Stimulated activated naive CD8-positive, alpha-beta T cell treated with anti-CD3 and anti-CD28 coated beads, Interleukin-15, Interleukin-2, amounts not matched to agents 100 ng/mL and 50 ng/mL, for 24 hours (primary cell): ENCODE measurements at regions not wholly inside any gene's neighbourhood (a gene's known extent, or its start where the extent isn't known, plus 50 kb on each side); places are given as distances from the start of the nearest gene placed in this dataset.
"Not testable (repeated sequence)": the region's sequence is repeated elsewhere in the genome, so short reads cannot be mapped to it uniquely, and the experiment has no call there.

Experiments
- H3K27ac Mint-ChIP-seq: one replicate; pipeline ENCODE4 v1.8.0; 2021; ENCODE audit warnings: mild to moderate bottlenecking, mixed read lengths
- H3K27me3 Mint-ChIP-seq: one replicate; pipeline ENCODE4 v1.8.0; 2021; ENCODE audit warnings: mixed read lengths
- H3K36me3 Mint-ChIP-seq: one replicate; pipeline ENCODE4 v1.8.0; 2021; ENCODE audit warnings: low read depth, mixed read lengths
- H3K4me1 Mint-ChIP-seq: one replicate; pipeline ENCODE4 v1.8.0; 2021; ENCODE audit warnings: low read depth, mixed read lengths
- H3K4me3 Mint-ChIP-seq: one replicate; pipeline ENCODE4 v1.8.0; 2021; ENCODE audit warnings: mild to moderate bottlenecking, mixed read lengths
- H3K9me3 Mint-ChIP-seq: one replicate; pipeline ENCODE4 v1.8.0; 2021; ENCODE audit warnings: mixed read lengths

DNA sequence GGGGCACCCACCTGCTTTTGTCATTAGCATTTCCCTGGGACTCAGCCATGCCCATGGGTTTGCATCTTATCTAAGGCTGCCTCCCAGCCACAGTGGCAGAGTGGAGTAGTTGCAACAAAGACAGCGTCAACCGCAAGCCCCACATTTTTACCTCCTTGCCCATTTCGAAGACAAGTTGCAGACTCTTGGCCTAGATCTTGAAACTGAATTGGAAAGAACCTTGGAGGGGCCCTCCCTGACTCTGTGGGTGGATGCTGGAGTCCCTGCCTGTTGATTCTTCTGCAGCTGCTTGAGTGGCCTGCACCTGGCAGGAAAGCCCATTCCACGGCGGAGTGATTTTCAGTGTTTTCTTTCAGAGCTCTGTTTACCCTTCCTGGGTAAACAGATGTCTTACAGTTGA, 309.0 kb downstream of the VRK1 start:
- Mint-ChIP-seq H3K9me3 (peaks cover 9% of the 10 kb centered on the region), H3K27me3 (peaks cover 8% of the 10 kb centered on the region), H3K4me1 (no peaks in the 10 kb centered on the region), H3K36me3 (peaks cover 4% of the 10 kb centered on the region), H3K4me3 (no peak overlapping the region), H3K27ac (no peak overlapping the region)

- Mint-ChIP-seq H3K27ac (no peak overlapping the region), H3K4me3 (no peak overlapping the region), H3K4me1 (no peaks in the 10 kb centered on the region), H3K36me3 (peaks cover 4% of the 10 kb centered on the region), H3K9me3 (peaks cover 9% of the 10 kb centered on the region), H3K27me3 (peaks cover 8% of the 10 kb centered on the region)
Measured at GRCh38 chr14:97106609-97107008, 309.4 kb downstream of the VRK1 start.

DNA sequence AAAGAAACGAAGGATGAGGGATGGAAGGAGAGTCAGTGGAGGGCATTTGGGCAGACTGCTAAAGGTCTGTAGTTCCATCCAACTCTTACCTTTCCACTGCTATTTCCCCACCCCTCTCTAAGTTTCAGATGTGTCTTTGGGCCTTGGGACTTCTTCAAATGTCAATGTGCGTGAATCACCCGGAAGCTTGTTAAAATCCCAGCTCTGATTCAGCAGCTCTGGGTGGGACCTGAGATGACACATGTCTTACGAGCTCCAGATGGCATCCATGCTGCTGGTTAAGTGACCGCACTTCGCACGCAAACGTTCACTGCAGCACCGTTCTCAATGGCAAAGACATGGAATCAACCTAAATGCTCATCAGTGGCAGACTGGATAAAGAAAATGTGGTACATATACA, 309.9 kb downstream of the VRK1 start:
- Mint-ChIP-seq H3K27me3 (peaks cover 8% of the 10 kb centered on the region), H3K36me3 (peaks cover 4% of the 10 kb centered on the region), H3K4me1 (no peaks in the 10 kb centered on the region), H3K4me3 (no peak overlapping the region), H3K27ac (no peak overlapping the region), H3K9me3 (peaks cover 9% of the 10 kb centered on the region)

DNA sequence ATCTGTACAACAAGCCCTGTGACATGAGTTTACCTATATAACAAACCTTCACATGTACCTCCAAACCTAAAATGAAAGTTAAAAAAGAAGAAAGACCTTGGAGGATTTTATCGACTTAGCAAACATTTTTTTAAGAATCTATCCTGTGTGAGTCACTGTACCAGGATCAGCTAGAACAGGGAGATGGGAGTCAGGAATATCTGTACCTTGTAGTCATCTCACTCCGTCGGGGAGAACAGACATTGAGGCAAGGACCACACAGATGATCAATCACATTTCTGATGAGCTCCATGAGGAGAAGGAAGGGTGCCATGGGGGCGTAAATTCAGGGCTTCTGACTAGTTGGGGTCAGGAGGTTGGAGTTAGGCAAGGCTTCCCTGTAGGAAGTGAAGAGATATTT, 310.6 kb downstream of the VRK1 start:
- Mint-ChIP-seq H3K4me3 (no peak overlapping the region), H3K9me3 (peaks cover 9% of the 10 kb centered on the region), H3K36me3 (peaks cover 4% of the 10 kb centered on the region), H3K4me1 (no peaks in the 10 kb centered on the region), H3K27me3 (peaks cover 8% of the 10 kb centered on the region), H3K27ac (no peak overlapping the region)

DNA sequence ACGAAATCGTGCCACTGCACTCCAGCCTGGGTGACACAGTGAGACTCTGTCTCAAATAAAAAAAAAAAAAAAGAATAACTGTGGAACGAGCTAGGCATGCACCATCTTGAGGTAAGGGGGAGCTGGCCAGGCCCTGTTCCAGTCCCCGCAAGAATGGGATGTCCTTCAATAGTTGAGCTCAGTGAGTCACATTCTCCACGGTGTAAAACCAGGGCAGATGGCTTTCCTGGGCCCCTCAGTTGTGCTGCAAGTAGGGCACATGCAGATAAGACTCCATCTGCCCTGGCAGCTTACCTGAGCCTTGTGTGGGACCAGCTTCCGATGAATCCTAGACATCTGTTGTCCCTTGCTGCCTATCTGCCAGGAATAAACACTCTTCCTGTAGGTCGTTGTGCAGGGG, 312.1 kb downstream of the VRK1 start:
- H3K27me3 Mint-ChIP-seq = peaks cover 8% of the 10 kb centered on the region
- no peak overlapping the region for H3K4me3 Mint-ChIP-seq
- H3K4me1 Mint-ChIP-seq = no peaks in the 10 kb centered on the region
- H3K27ac Mint-ChIP-seq = no peak overlapping the region
- peaks cover 9% of the 10 kb centered on the region for H3K9me3 Mint-ChIP-seq
- peaks cover 4% of the 10 kb centered on the region for H3K36me3 Mint-ChIP-seq

- Mint-ChIP-seq H3K36me3 (peaks cover 4% of the 10 kb centered on the region), H3K9me3 (peaks cover 5% of the 10 kb centered on the region), H3K4me1 (peaks cover 4% of the 10 kb centered on the region), H3K4me3 (no peak overlapping the region), H3K27ac (no peak overlapping the region), H3K27me3 (peaks cover 13% of the 10 kb centered on the region)
Measured at GRCh38 chr14:97113339-97113738, 316.2 kb downstream of the VRK1 start.

GRCh38 chr14:97116546-97116945, 319.4 kb downstream of the VRK1 start:
- Mint-ChIP-seq H3K4me1 (peaks cover 32% of the 10 kb centered on the region), H3K27ac (no peak overlapping the region), H3K9me3 (no peaks in the 10 kb centered on the region), H3K4me3 (no peak overlapping the region), H3K27me3 (peaks cover 13% of the 10 kb centered on the region), H3K36me3 (no peaks in the 10 kb centered on the region)

GRCh38 chr14:97117693-97118092, 320.5 kb downstream of the VRK1 start:
- Mint-ChIP-seq H3K27ac (no peak overlapping the region), H3K36me3 (no peaks in the 10 kb centered on the region), H3K27me3 (peaks cover 13% of the 10 kb centered on the region), H3K4me1 (peaks cover 32% of the 10 kb centered on the region), H3K9me3 (no peaks in the 10 kb centered on the region), H3K4me3 (no peak overlapping the region)

DNA sequence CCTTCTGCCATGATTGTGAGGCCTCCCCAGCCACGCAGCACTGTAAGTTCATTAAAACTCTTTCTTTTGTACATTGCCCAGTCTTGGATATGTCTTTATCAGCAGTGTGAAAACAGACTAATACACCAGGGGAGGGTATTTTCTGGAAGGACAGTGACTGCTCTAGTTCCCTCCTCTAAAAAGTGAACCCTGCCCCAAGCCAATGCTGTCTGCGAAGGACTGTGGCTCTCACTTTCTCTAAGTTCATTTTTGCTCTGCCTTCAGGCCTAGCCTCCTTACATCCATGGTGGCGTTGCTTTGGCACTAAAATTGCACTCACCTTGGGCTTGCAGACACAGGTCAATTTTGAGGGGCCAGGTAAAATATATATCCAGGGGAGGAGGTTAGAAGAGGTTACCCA, 323.0 kb downstream of the VRK1 start:
- Mint-ChIP-seq H3K27ac (peak overlapping the region; percentile 65), H3K9me3 (no peaks in the 10 kb centered on the region), H3K4me1 (peaks cover 32% of the 10 kb centered on the region), H3K36me3 (no peaks in the 10 kb centered on the region), H3K4me3 (peak overlapping the region; percentile 67), H3K27me3 (peaks cover 8% of the 10 kb centered on the region)

- no peaks in the 10 kb centered on the region for H3K36me3 Mint-ChIP-seq
- peak overlapping the region; percentile 67 for H3K4me3 Mint-ChIP-seq
- H3K4me1 Mint-ChIP-seq = peaks cover 32% of the 10 kb centered on the region
- peak overlapping the region; percentile 89 for H3K27ac Mint-ChIP-seq
- no peaks in the 10 kb centered on the region for H3K9me3 Mint-ChIP-seq
- H3K27me3 Mint-ChIP-seq = peaks cover 5% of the 10 kb centered on the region
Measured at GRCh38 chr14:97120611-97121031, 323.4 kb downstream of the VRK1 start.

DNA sequence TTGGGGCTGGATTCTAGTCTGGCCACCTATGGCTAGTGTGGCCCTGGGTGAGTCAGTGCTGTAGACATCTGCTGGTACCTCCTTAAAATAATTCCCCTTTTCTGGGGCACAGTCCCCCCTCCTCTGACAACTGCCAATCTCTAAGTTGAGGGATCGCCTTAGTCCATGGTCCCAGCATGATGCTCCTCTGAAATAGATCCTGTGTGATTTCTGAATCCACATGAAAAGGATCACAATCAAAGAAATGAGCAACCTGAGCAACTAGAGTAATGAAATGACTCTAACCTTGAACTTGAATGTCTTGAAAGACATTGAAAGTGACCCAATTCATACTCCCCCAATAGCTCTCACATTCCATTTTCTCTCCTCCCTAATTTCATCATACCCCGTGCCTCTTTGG, 332.5 kb downstream of the VRK1 start:
- Mint-ChIP-seq H3K27me3 (no peaks in the 10 kb centered on the region), H3K4me1 (no peaks in the 10 kb centered on the region), H3K36me3 (no peaks in the 10 kb centered on the region), H3K27ac (no peak overlapping the region), H3K4me3 (no peak overlapping the region), H3K9me3 (peaks cover 9% of the 10 kb centered on the region)

- H3K36me3 Mint-ChIP-seq, H3K4me1 Mint-ChIP-seq, H3K4me3 Mint-ChIP-seq, H3K27me3 Mint-ChIP-seq, H3K27ac Mint-ChIP-seq: not testable (repeated sequence)
- H3K9me3 Mint-ChIP-seq = peaks cover 16% of the 10 kb centered on the region
Measured at GRCh38 chr14:97135847-97136246, 338.7 kb downstream of the VRK1 start.

- Mint-ChIP-seq H3K36me3 (peaks cover 4% of the 10 kb centered on the region), H3K4me3 (no peak overlapping the region), H3K4me1 (no peaks in the 10 kb centered on the region), H3K9me3 (peaks cover 16% of the 10 kb centered on the region), H3K27me3 (no peaks in the 10 kb centered on the region), H3K27ac (no peak overlapping the region)
Measured at GRCh38 chr14:97137705-97138104, 340.5 kb downstream of the VRK1 start.

DNA sequence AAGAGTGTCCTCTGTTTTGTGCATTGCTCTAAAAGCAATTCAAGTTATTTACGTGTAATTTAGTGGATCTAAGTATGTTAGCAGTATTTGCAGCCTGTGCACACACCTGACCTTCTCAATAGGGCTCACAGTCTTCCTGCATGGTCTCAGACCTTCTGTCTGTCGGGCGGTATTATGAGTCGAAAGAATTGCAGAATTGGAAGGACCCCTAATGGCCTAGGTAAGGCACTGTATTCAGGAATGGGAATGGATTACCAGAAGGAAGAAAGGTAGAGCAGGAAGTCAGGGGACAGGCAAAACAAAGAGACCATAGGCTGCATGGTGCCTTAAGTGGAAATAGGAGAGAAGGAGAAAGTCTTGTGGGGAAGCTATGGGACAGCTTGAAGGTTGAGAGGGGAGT, 341.6 kb downstream of the VRK1 start:
- H3K4me1 Mint-ChIP-seq = no peaks in the 10 kb centered on the region

GRCh38 chr14:97143011-97143410, 345.8 kb downstream of the VRK1 start:
- Mint-ChIP-seq H3K36me3 (no peaks in the 10 kb centered on the region), H3K4me1 (no peaks in the 10 kb centered on the region), H3K27ac (no peak overlapping the region), H3K27me3 (peaks cover 6% of the 10 kb centered on the region), H3K4me3 (no peak overlapping the region), H3K9me3 (no peaks in the 10 kb centered on the region)

More for the DNA sequence above, 341.6 kb downstream of the VRK1 start:
- H3K27me3 Mint-ChIP-seq = no peaks in the 10 kb centered on the region
- H3K36me3 Mint-ChIP-seq = peaks cover 4% of the 10 kb centered on the region
- peaks cover 16% of the 10 kb centered on the region for H3K9me3 Mint-ChIP-seq
- H3K27ac Mint-ChIP-seq = no peak overlapping the region
- H3K4me3 Mint-ChIP-seq = no peak overlapping the region

DNA sequence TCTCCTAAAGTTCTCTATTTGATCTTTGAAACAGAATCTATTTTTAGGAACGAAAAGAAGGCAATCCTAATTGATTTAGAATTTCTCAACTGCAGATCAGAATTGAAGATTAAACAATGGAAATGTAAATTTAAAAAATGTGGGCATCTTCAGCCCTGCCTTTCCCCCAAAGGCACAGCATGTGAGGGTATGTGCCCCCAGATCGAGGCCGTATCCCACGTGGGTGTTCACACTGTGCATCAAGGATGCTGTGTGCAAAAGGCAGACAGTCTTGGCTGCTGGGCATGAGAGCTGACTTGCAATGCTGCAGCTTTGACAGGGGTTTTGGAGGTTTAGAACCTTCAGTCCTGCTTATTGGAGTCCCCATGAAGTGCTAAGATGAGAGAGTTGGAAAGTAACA, 346.3 kb downstream of the VRK1 start:
- H3K9me3 Mint-ChIP-seq = no peaks in the 10 kb centered on the region
- no peak overlapping the region for H3K27ac Mint-ChIP-seq
- no peaks in the 10 kb centered on the region for H3K36me3 Mint-ChIP-seq
- H3K4me1 Mint-ChIP-seq = no peaks in the 10 kb centered on the region
- H3K4me3 Mint-ChIP-seq = no peak overlapping the region
- H3K27me3 Mint-ChIP-seq = peaks cover 6% of the 10 kb centered on the region
